ENCODE measurements at regions not wholly inside any gene's neighbourhood (a gene's known extent, or its start where the extent isn't known, plus 50 kb on each side); places are given as distances from the start of the nearest gene placed in this dataset.
"Not testable (repeated sequence)": the region's sequence is repeated elsewhere in the genome, so short reads cannot be mapped to it uniquely, and the experiment has no call there.

DNA sequence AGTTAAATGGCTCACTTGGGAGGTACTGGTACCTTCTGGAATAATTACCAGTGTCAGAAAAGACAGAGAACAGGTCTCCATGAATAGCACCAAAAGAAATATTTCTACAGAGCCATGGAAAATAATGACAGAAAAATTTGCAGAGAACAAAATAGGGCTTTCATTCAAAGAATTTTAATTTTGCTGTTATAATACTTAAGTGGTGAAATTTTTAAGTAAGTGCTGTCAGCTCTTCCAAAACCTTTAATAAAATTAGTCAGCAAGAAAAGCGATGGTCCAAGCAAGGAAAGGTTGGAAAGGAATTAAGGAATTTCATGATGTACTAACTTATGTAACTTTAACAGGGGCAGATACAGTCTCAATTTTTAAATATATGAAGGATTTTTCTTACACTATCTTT is 359.2 kb downstream of the NR2F1-AS1 start:
- no peak for DNase-seq (ENCODE audit: low spot score)
- Mint-ChIP-seq H3K27ac (ENCODE audit: unreplicated experiment) (no peak overlapping the region), H3K27me3 (ENCODE audit: low read depth) (no peaks in the 10 kb centered on the region), H3K4me3 (ENCODE audit: unreplicated experiment) (no peak overlapping the region), H3K9me3 (ENCODE audit: low read depth) (no peaks in the 10 kb centered on the region), H3K4me1 (ENCODE audit: low read depth) (no peaks in the 10 kb centered on the region), H3K36me3 (ENCODE audit: low read depth) (no peaks in the 10 kb centered on the region)
- TF ChIP-seq, protein P1, sequence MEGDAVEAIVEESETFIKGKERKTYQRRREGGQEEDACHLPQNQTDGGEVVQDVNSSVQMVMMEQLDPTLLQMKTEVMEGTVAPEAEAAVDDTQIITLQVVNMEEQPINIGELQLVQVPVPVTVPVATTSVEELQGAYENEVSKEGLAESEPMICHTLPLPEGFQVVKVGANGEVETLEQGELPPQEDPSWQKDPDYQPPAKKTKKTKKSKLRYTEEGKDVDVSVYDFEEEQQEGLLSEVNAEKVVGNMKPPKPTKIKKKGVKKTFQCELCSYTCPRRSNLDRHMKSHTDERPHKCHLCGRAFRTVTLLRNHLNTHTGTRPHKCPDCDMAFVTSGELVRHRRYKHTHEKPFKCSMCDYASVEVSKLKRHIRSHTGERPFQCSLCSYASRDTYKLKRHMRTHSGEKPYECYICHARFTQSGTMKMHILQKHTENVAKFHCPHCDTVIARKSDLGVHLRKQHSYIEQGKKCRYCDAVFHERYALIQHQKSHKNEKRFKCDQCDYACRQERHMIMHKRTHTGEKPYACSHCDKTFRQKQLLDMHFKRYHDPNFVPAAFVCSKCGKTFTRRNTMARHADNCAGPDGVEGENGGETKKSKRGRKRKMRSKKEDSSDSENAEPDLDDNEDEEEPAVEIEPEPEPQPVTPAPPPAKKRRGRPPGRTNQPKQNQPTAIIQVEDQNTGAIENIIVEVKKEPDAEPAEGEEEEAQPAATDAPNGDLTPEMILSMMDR (IDR thresholded peaks at IDR 0.05): no peak

DNA sequence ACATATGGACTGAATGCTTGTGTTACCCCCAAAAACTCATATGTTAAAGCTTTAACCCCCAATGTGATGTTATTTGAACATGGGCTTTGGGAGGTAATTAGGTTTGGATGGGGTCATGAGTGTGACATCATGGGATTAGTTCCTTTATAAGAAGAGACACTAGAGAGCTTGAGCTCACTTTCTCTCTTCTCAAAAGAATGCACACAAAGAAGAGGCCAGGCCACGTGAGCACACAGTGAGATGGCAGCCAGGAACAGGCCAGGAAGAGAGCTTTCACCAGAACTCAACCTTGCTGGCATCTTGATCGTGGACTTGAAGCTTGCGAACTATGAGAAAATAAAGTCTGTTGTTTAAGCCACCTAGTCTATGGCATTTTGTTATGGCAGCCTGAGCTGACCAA is 360.6 kb downstream of the NR2F1-AS1 start:
- H3K9me3 Mint-ChIP-seq (ENCODE audit: low read depth): no peaks in the 10 kb centered on the region

DNA sequence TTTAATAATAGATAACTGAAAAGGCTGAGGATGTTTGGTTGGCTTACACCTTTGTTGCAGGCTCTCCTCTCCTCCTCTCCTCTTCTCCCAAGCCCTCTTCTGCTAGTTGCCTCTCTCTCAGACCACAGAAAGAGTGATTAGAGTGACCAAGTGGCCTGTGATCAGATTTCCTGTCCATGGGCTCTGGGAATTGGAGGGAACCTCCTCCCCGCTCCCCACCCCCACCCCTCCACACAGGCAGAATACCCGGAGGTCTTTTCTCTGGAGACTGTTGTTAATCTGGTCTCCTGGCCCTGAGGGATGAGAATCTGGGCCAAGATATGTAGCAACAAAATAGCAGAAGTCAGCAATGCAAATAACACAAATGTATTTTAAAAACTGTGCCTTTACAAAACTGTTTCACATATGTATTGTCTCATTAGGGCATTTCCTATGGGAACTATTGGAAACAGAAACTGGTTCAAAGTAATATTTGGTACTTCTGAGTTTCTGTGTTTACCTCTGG is 361.3 kb downstream of the NR2F1-AS1 start:
- TF ChIP-seq, protein P1 (IDR thresholded peaks at IDR 0.05): no peak
- H3K9me3 Mint-ChIP-seq (ENCODE audit: low read depth): no peaks in the 10 kb centered on the region
- H3K27ac Mint-ChIP-seq (ENCODE audit: unreplicated experiment): no peak overlapping the region

More for the DNA sequence above, 360.6 kb downstream of the NR2F1-AS1 start:
- Mint-ChIP-seq H3K27me3 (ENCODE audit: low read depth) (no peaks in the 10 kb centered on the region), H3K27ac (ENCODE audit: unreplicated experiment) (no peak overlapping the region), H3K4me1 (ENCODE audit: low read depth) (no peaks in the 10 kb centered on the region), H3K36me3 (ENCODE audit: low read depth) (no peaks in the 10 kb centered on the region), H3K4me3 (ENCODE audit: unreplicated experiment) (no peak overlapping the region)
- TF ChIP-seq, protein P1 (IDR thresholded peaks at IDR 0.05): no peak
- DNase-seq (ENCODE audit: low spot score): no peak

DNA sequence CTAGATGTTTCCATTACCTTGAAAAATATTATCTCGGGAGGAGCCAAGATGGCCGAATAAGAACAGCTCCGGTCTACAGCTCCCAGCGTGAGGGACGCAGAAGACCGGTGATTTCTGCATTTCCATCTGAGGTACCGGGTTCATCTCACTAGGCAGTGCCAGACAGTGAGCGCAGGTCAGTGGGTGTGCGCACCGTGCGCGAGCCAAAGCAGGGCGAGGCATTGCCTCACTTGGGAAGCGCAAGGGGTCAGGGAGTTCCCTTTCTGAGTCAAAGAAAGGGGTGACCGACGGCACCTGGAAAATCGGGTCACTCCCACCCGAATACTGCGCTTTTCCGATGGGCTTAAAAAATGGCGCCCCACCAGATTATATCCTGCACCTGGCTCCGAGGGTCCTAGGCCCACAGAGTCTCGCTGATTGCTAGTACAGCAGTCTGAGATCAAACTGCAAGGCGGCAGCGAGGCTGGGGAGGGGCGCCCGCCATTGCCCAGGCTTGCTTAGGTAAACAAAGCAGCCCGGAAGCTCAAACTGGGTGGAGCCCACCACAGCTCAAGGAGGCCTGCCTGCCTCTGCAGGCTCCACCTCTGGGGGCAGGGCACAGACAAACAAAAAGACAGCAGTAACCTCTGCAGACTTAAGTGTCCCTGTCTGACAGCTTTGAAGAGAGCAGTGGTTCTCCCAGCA is 367.8 kb downstream of the NR2F1-AS1 start:
- not testable (repeated sequence) for H3K27me3 Mint-ChIP-seq (ENCODE audit: low read depth); H3K9me3 Mint-ChIP-seq (ENCODE audit: low read depth); H3K27ac Mint-ChIP-seq (ENCODE audit: unreplicated experiment); DNase-seq (ENCODE audit: low spot score); H3K36me3 Mint-ChIP-seq (ENCODE audit: low read depth); H3K4me1 Mint-ChIP-seq (ENCODE audit: low read depth); H3K4me3 Mint-ChIP-seq (ENCODE audit: unreplicated experiment)

More for the DNA sequence above, 361.3 kb downstream of the NR2F1-AS1 start:
- Mint-ChIP-seq H3K4me3 (ENCODE audit: unreplicated experiment) (no peak overlapping the region), H3K27me3 (ENCODE audit: low read depth) (no peaks in the 10 kb centered on the region), H3K36me3 (ENCODE audit: low read depth) (no peaks in the 10 kb centered on the region), H3K4me1 (ENCODE audit: low read depth) (no peaks in the 10 kb centered on the region)
- DNase-seq (ENCODE audit: low spot score): no peak

DNA sequence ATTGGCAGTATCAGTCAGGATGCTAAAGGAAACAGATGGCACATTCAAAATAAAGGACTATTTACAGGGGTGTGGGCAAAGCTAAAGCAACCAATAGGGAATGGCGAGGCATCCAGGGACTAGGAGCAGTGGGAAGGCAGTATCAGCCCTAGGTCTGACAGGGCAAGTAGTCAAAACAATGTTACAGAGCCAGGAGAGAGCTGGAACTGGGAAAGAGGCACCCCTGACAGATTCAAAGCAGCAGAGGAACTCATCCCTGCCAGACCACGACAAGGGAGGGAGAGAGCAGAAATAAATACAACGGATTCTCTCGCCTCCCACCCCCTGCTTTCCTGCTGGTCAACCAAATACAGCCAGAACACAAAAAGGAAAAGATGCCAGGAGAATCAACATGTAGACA is 371.5 kb downstream of the NR2F1-AS1 start:
- H3K4me3 Mint-ChIP-seq (ENCODE audit: unreplicated experiment): no peak overlapping the region
- no peaks in the 10 kb centered on the region for H3K27me3 Mint-ChIP-seq (ENCODE audit: low read depth)
- no peaks in the 10 kb centered on the region for H3K9me3 Mint-ChIP-seq (ENCODE audit: low read depth)
- no peaks in the 10 kb centered on the region for H3K36me3 Mint-ChIP-seq (ENCODE audit: low read depth)
- TF ChIP-seq, protein P1 (IDR thresholded peaks at IDR 0.05): no peak
- H3K27ac Mint-ChIP-seq (ENCODE audit: unreplicated experiment): no peak overlapping the region
- no peak for DNase-seq (ENCODE audit: low spot score)
- H3K4me1 Mint-ChIP-seq (ENCODE audit: low read depth): peaks cover 14% of the 10 kb centered on the region
